ENCODE measurements at regions not wholly inside any gene's neighbourhood (a gene's known extent, or its start where the extent isn't known, plus 50 kb on each side); places are given as distances from the start of the nearest gene placed in this dataset.

- no peaks in the 10 kb centered on the region for H3K79me2 ChIP-seq (ENCODE audit: control insufficient read depth, insufficient read depth, low read length)
- H3K4me2 ChIP-seq (ENCODE audit: extremely low read depth, insufficient read depth, low read length): no peak overlapping the region
- H3K4me3 ChIP-seq (replicated peaks in 1 of 4; ENCODE audit: control extremely low read depth in 1 of 4, insufficient read depth in 1 of 4, low read depth in 3 of 4, low read length in 4 of 4): no peak overlapping the region
- H2AFZ ChIP-seq (ENCODE audit: low read length): no peak overlapping the region
- H3K36me3 ChIP-seq (ENCODE audit: control insufficient read depth, insufficient read depth, low read length): no peaks in the 10 kb centered on the region
- H3K4me1 ChIP-seq (ENCODE audit: control insufficient read depth, extremely low read depth, insufficient read depth, low read length): no peaks in the 10 kb centered on the region
- H3K9me3 ChIP-seq (ENCODE audit: control insufficient read depth, insufficient read depth, low read depth, low read length): no peaks in the 10 kb centered on the region
- H3K27me3 ChIP-seq (ENCODE audit: control insufficient read depth, insufficient read depth, low read length): no peaks in the 10 kb centered on the region
- no peak for DNase-seq (ENCODE audit: low read depth in 2 of 2)
- no peak for TF ChIP-seq CTCF (conservative IDR thresholded peaks at IDR 0.05 in 1 of 2, IDR thresholded peaks at IDR 0.05 in 1 of 2; ENCODE audit: low read depth in 1 of 2, low read length in 2 of 2)
- no peak for TF ChIP-seq EZH2 (IDR thresholded peaks at IDR 0.05; ENCODE audit: low read length, missing control alignments)
- H3K27ac ChIP-seq (ENCODE audit: insufficient read depth, low read length): no peak overlapping the region
- no peak overlapping the region for H3K9ac ChIP-seq (ENCODE audit: insufficient read depth, low read length)
- H4K20me1 ChIP-seq (ENCODE audit: control insufficient read depth, extremely low read depth, insufficient read depth, low read length): no peaks in the 10 kb centered on the region
These were observed 132.1 kb upstream of the PPP1R26 start for GRCh38 chr9:135347461-135347860.

- no peak for DNase-seq (ENCODE audit: low read depth in 2 of 2)
- Histone ChIP-seq H2AFZ (ENCODE audit: low read length) (no peak overlapping the region), H3K4me3 (replicated peaks in 1 of 4; ENCODE audit: control extremely low read depth in 1 of 4, insufficient read depth in 1 of 4, low read depth in 3 of 4, low read length in 4 of 4) (no peak overlapping the region), H4K20me1 (ENCODE audit: control insufficient read depth, extremely low read depth, insufficient read depth, low read length) (no peaks in the 10 kb centered on the region), H3K9ac (ENCODE audit: insufficient read depth, low read length) (no peak overlapping the region), H3K27me3 (ENCODE audit: control insufficient read depth, insufficient read depth, low read length) (no peaks in the 10 kb centered on the region), H3K9me3 (ENCODE audit: control insufficient read depth, insufficient read depth, low read depth, low read length) (no peaks in the 10 kb centered on the region), H3K27ac (ENCODE audit: insufficient read depth, low read length) (no peak overlapping the region), H3K36me3 (ENCODE audit: control insufficient read depth, insufficient read depth, low read length) (no peaks in the 10 kb centered on the region), H3K4me2 (ENCODE audit: extremely low read depth, insufficient read depth, low read length) (no peak overlapping the region), H3K4me1 (ENCODE audit: control insufficient read depth, extremely low read depth, insufficient read depth, low read length) (no peaks in the 10 kb centered on the region), H3K79me2 (ENCODE audit: control insufficient read depth, insufficient read depth, low read length) (no peaks in the 10 kb centered on the region)
- no peak for TF ChIP-seq EZH2 (IDR thresholded peaks at IDR 0.05; ENCODE audit: low read length, missing control alignments)
- TF ChIP-seq CTCF (conservative IDR thresholded peaks at IDR 0.05 in 1 of 2, IDR thresholded peaks at IDR 0.05 in 1 of 2; ENCODE audit: low read depth in 1 of 2, low read length in 2 of 2): no peak
These were observed 131.3 kb upstream of the PPP1R26 start for GRCh38 chr9:135348076-135348787.

- H3K79me2 ChIP-seq (ENCODE audit: control insufficient read depth, insufficient read depth, low read length): no peaks in the 10 kb centered on the region
- H2AFZ ChIP-seq (ENCODE audit: low read length): no peak overlapping the region
- no peaks in the 10 kb centered on the region for H3K9me3 ChIP-seq (ENCODE audit: control insufficient read depth, insufficient read depth, low read depth, low read length)
- H3K27ac ChIP-seq (ENCODE audit: insufficient read depth, low read length): no peak overlapping the region
- no peaks in the 10 kb centered on the region for H3K27me3 ChIP-seq (ENCODE audit: control insufficient read depth, insufficient read depth, low read length)
- TF ChIP-seq EZH2 (IDR thresholded peaks at IDR 0.05; ENCODE audit: low read length, missing control alignments) (no peak), CTCF (conservative IDR thresholded peaks at IDR 0.05 in 1 of 2, IDR thresholded peaks at IDR 0.05 in 1 of 2; ENCODE audit: low read depth in 1 of 2, low read length in 2 of 2) (no peak)
- no peak for DNase-seq (ENCODE audit: low read depth in 2 of 2)
- H3K36me3 ChIP-seq (ENCODE audit: control insufficient read depth, insufficient read depth, low read length): no peaks in the 10 kb centered on the region
- H4K20me1 ChIP-seq (ENCODE audit: control insufficient read depth, extremely low read depth, insufficient read depth, low read length): no peaks in the 10 kb centered on the region
- no peak overlapping the region for H3K9ac ChIP-seq (ENCODE audit: insufficient read depth, low read length)
- no peak overlapping the region for H3K4me3 ChIP-seq (replicated peaks in 1 of 4; ENCODE audit: control extremely low read depth in 1 of 4, insufficient read depth in 1 of 4, low read depth in 3 of 4, low read length in 4 of 4)
- H3K4me1 ChIP-seq (ENCODE audit: control insufficient read depth, extremely low read depth, insufficient read depth, low read length): no peaks in the 10 kb centered on the region
- no peak overlapping the region for H3K4me2 ChIP-seq (ENCODE audit: extremely low read depth, insufficient read depth, low read length)
These were observed 130.8 kb upstream of the PPP1R26 start for GRCh38 chr9:135348788-135349150.
